ENCODE measurements at regions not wholly inside any gene's neighbourhood (a gene's known extent, or its start where the extent isn't known, plus 50 kb on each side); places are given as distances from the start of the nearest gene placed in this dataset.

DNA sequence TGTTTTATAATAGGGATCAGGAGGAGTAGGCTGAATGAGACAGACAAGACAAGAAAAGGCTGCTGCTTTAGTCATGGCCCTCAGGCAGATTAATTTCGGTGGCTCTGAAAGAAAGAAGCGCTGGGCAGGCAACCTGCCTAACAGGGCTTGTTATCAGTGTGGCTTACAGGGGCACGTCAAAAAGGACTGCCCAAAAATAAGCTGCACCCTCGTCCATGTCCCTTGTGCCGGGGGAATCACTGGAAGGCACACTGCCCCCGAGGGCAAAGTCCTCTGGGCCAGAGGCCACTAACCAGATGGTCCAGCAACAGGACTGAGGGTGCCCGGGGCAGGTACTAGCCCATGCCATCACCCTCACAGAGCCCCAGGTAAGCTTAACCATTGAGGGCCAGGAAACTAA lies 188.5 kb downstream of the IGSF11 start:
- TF ChIP-seq, protein P1, sequence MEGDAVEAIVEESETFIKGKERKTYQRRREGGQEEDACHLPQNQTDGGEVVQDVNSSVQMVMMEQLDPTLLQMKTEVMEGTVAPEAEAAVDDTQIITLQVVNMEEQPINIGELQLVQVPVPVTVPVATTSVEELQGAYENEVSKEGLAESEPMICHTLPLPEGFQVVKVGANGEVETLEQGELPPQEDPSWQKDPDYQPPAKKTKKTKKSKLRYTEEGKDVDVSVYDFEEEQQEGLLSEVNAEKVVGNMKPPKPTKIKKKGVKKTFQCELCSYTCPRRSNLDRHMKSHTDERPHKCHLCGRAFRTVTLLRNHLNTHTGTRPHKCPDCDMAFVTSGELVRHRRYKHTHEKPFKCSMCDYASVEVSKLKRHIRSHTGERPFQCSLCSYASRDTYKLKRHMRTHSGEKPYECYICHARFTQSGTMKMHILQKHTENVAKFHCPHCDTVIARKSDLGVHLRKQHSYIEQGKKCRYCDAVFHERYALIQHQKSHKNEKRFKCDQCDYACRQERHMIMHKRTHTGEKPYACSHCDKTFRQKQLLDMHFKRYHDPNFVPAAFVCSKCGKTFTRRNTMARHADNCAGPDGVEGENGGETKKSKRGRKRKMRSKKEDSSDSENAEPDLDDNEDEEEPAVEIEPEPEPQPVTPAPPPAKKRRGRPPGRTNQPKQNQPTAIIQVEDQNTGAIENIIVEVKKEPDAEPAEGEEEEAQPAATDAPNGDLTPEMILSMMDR (IDR thresholded peaks at IDR 0.05 in 2 of 3, conservative IDR thresholded peaks at IDR 0.05 in 1 of 3; ENCODE audit: insufficient read depth in 2 of 3, low read depth in 1 of 3, low read length in 3 of 3): no peak
- TF ChIP-seq SMC3 (conservative IDR thresholded peaks at IDR 0.05; ENCODE audit: insufficient read depth, low read depth, low read length) (no peak), NRF1 (conservative IDR thresholded peaks at IDR 0.05 in 1 of 2, IDR thresholded peaks at IDR 0.05 in 1 of 2) (no peak), SMARCE1 (IDR thresholded peaks at IDR 0.05) (no peak), ZNF717 (CRISPR knock-in tag; IDR thresholded peaks at IDR 0.05) (no peak), NONO (IDR thresholded peaks at IDR 0.05; ENCODE audit: low read depth in 2 of 2, low read length in 1 of 2) (no peak), TAF15 (IDR thresholded peaks at IDR 0.05; ENCODE audit: low read depth, low read length) (no peak), SOX6 (IDR thresholded peaks at IDR 0.05) (no peak)
- TF ChIP-seq, protein P2, sequence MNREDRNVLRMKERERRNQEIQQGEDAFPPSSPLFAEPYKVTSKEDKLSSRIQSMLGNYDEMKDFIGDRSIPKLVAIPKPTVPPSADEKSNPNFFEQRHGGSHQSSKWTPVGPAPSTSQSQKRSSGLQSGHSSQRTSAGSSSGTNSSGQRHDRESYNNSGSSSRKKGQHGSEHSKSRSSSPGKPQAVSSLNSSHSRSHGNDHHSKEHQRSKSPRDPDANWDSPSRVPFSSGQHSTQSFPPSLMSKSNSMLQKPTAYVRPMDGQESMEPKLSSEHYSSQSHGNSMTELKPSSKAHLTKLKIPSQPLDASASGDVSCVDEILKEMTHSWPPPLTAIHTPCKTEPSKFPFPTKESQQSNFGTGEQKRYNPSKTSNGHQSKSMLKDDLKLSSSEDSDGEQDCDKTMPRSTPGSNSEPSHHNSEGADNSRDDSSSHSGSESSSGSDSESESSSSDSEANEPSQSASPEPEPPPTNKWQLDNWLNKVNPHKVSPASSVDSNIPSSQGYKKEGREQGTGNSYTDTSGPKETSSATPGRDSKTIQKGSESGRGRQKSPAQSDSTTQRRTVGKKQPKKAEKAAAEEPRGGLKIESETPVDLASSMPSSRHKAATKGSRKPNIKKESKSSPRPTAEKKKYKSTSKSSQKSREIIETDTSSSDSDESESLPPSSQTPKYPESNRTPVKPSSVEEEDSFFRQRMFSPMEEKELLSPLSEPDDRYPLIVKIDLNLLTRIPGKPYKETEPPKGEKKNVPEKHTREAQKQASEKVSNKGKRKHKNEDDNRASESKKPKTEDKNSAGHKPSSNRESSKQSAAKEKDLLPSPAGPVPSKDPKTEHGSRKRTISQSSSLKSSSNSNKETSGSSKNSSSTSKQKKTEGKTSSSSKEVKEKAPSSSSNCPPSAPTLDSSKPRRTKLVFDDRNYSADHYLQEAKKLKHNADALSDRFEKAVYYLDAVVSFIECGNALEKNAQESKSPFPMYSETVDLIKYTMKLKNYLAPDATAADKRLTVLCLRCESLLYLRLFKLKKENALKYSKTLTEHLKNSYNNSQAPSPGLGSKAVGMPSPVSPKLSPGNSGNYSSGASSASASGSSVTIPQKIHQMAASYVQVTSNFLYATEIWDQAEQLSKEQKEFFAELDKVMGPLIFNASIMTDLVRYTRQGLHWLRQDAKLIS (CRISPR knock-in tag; IDR thresholded peaks at IDR 0.05): no peak
- TF ChIP-seq, protein P3, sequence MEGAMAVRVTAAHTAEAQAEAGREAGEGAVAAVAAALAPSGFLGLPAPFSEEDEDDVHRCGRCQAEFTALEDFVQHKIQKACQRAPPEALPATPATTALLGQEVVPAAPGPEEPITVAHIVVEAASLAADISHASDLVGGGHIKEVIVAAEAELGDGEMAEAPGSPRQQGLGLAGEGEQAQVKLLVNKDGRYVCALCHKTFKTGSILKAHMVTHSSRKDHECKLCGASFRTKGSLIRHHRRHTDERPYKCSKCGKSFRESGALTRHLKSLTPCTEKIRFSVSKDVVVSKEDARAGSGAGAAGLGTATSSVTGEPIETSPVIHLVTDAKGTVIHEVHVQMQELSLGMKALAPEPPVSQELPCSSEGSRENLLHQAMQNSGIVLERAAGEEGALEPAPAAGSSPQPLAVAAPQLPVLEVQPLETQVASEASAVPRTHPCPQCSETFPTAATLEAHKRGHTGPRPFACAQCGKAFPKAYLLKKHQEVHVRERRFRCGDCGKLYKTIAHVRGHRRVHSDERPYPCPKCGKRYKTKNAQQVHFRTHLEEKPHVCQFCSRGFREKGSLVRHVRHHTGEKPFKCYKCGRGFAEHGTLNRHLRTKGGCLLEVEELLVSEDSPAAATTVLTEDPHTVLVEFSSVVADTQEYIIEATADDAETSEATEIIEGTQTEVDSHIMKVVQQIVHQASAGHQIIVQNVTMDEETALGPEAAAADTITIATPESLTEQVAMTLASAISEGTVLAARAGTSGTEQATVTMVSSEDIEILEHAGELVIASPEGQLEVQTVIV (CRISPR knock-in tag; IDR thresholded peaks at IDR 0.05; ENCODE audit: borderline replicate concordance): no peak
- TF ChIP-seq, protein P4, sequence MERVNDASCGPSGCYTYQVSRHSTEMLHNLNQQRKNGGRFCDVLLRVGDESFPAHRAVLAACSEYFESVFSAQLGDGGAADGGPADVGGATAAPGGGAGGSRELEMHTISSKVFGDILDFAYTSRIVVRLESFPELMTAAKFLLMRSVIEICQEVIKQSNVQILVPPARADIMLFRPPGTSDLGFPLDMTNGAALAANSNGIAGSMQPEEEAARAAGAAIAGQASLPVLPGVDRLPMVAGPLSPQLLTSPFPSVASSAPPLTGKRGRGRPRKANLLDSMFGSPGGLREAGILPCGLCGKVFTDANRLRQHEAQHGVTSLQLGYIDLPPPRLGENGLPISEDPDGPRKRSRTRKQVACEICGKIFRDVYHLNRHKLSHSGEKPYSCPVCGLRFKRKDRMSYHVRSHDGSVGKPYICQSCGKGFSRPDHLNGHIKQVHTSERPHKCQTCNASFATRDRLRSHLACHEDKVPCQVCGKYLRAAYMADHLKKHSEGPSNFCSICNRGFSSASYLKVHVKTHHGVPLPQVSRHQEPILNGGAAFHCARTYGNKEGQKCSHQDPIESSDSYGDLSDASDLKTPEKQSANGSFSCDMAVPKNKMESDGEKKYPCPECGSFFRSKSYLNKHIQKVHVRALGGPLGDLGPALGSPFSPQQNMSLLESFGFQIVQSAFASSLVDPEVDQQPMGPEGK (CRISPR knock-in tag; IDR thresholded peaks at IDR 0.05; ENCODE audit: borderline replicate concordance): no peak

Data from K562 (cell line).